Fibroblast of villous mesenchyme (primary cell): ENCODE measurements at regions not wholly inside any gene's neighbourhood (a gene's known extent, or its start where the extent isn't known, plus 50 kb on each side); places are given as distances from the start of the nearest gene placed in this dataset.

ENCODE experiments used
- DNase-seq: peaks from one replicate; pipeline ENCODE4 v3.0.0-alpha.2; 2010; ENCODE audit warnings: low read depth
- H3K4me3 ChIP-seq: 2 replicates; pipeline ENCODE4 v1.5.1; 2011; ENCODE audit warnings: low read depth, mild to moderate bottlenecking, low read length
- CTCF ChIP-seq: IDR thresholded peaks from 2 replicates; pipeline ENCODE4 v1.5.1; 2012; ENCODE audit warnings: low read depth, mild to moderate bottlenecking, low read length; ENCODE audit not compliant: insufficient read depth

GRCh38 chr7:46288010-46288409 lies 366.9 kb upstream of the IGFBP3 start:
- no peak for TF ChIP-seq CTCF
- H3K4me3 ChIP-seq = no peak overlapping the region
- DNase-seq = no peak

DNA sequence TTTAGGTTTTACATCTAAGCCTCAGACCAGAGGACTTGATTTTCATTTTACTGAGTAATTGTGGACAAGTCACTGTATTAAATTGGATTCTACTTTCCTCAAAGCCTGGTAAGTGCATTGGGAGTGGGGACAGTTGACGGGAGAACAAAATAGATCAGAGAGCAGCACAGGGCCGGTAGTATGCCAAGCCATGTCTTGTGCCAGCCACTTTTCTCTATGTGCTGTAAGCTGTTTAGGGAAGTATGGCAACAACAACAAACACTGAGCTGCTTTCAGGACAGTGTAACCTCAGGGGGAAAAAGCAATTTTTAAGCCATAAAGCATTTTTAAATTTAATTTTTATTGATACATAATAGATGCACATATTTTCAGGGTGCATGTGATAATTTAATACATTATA lies 365.9 kb upstream of the IGFBP3 start:
- DNase-seq = no peak
- no peak for TF ChIP-seq CTCF
- H3K4me3 ChIP-seq = no peak overlapping the region

- no peak for TF ChIP-seq CTCF
- H3K4me3 ChIP-seq = no peak overlapping the region
- DNase-seq = no peak
Measured at GRCh38 chr7:46286356-46286755, 365.3 kb upstream of the IGFBP3 start.

DNA sequence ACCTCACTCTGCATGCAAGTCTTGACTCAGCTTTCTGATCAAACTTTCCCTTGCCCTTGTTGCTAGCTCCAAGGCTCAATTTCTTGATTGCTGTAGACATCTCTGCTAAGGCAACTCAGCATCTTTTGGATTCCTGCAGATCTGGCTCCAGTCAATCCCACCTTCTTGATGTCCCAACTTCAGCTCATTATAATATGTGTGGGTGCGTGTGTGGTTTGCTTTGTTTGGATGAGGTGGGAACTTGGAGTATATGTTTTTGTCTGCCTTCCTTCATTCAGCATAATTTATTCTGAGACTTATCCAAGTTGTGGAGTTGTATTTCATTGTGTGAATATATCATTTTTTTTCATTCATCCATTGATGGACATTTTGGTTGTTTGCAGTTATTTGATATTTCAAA lies 364.8 kb upstream of the IGFBP3 start:
- DNase-seq = no peak
- TF ChIP-seq CTCF = no peak
- H3K4me3 ChIP-seq = no peak overlapping the region

GRCh38 chr7:46283852-46284251 lies 362.8 kb upstream of the IGFBP3 start:
- peak; percentile 23 for DNase-seq
- no peak overlapping the region for H3K4me3 ChIP-seq
- no peak for TF ChIP-seq CTCF

DNA sequence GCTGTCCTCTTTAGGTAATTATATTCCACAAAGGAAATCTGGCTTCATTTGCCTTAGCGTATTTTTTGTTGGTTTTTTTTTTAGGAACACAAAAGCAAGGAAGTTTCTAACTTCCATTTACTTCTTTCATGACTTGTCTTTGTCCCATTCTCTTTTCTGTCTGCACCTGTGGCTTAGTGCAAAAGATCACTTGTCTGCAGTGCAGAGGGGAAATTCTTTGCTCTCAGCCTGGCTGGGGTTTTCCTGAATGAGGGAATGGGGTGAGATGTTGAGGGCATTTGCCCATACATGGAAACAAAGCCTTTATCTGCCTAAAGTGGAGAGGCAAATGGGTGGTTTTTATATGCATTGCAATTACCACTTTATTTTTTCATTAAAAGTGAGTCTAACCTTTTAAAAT lies 361.1 kb upstream of the IGFBP3 start:
- no peak for TF ChIP-seq CTCF
- H3K4me3 ChIP-seq = no peak overlapping the region
- DNase-seq = no peak

DNA sequence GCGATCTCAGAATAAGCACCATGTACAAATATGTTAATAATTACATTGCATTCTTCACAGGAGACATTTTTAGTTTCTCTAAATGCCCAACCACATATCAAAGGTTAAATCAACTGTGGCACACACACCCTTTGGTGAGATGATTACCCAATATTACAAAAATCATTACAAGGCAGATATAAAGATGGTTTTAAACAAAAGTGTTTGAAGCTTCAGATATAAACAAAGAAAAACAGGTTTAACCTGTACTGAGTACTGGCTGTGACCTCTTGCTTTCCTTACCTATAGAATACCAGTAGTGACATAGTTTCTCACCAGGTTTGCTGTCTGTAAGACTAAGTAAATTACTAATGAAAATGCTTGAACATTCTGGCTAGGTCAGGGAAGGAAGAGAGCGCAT lies 360.0 kb upstream of the IGFBP3 start:
- no peak for DNase-seq
- TF ChIP-seq CTCF = no peak
- no peak overlapping the region for H3K4me3 ChIP-seq
